GM23248 (cell line): ENCODE measurements at regions not wholly inside any gene's neighbourhood (a gene's known extent, or its start where the extent isn't known, plus 50 kb on each side); places are given as distances from the start of the nearest gene placed in this dataset.

Experiments
- DNase-seq: peaks from one replicate; pipeline ENCODE4 v3.0.0-alpha.2; 2015
- H2AFZ ChIP-seq: fragments of 200-600 bp; sonication (generic); 2 replicates; pipeline ENCODE4 v1.6.1; 2016; ENCODE audit warnings: antibody characterized with exemption
- H3F3A ChIP-seq: fragments of 200-600 bp; sonication (generic); 2 replicates; pipeline ENCODE4 v1.6.1; 2016; ENCODE audit warnings: mild to moderate bottlenecking, antibody characterized with exemption, mixed run types; ENCODE audit not compliant: insufficient read depth
- H3K27ac ChIP-seq: fragments of 200-600 bp; sonication (generic); 2 replicates; pipeline ENCODE4 v1.5.1; 2016; ENCODE audit warnings: mild to moderate bottlenecking
- H3K27me3 ChIP-seq: fragments of 200-600 bp; sonication (generic); replicated peaks from 2 replicates; pipeline ENCODE4 v1.6.1; 2016; ENCODE audit warnings: mild to moderate bottlenecking; ENCODE audit not compliant: insufficient read depth
- H3K36me3 ChIP-seq: fragments of 200-600 bp; sonication (generic); 2 replicates; pipeline ENCODE4 v1.6.1; 2016; ENCODE audit warnings: low read depth, mild to moderate bottlenecking
- H3K4me1 ChIP-seq: fragments of 200-600 bp; sonication (generic); 2 replicates; pipeline ENCODE4 v1.6.1; 2016; ENCODE audit warnings: mild to moderate bottlenecking; ENCODE audit not compliant: insufficient read depth
- H3K4me2 ChIP-seq: fragments of 200-600 bp; sonication (generic); one replicate; pipeline ENCODE4 v1.6.1; 2016; ENCODE audit warnings: mild to moderate bottlenecking; ENCODE audit not compliant: unreplicated experiment
- H3K4me3 ChIP-seq: fragments of 200-600 bp; sonication (generic); 2 replicates; pipeline ENCODE4 v1.5.1; 2016; ENCODE audit warnings: mild to moderate bottlenecking
- H3K79me2 ChIP-seq: fragments of 200-600 bp; sonication (generic); 2 replicates; pipeline ENCODE4 v1.6.1; 2016; ENCODE audit warnings: mild to moderate bottlenecking; ENCODE audit not compliant: insufficient read depth
- H3K9ac ChIP-seq: fragments of 200-600 bp; sonication (generic); 2 replicates; pipeline ENCODE4 v1.6.1; 2016; ENCODE audit warnings: mild to moderate bottlenecking
- H3K9me2 ChIP-seq: fragments of 200-600 bp; sonication (generic); 2 replicates; pipeline ENCODE4 v1.6.1; 2016; ENCODE audit warnings: mixed run types, mild to moderate bottlenecking, moderate library complexity; ENCODE audit not compliant: insufficient read depth
- H3K9me3 ChIP-seq: fragments of 200-600 bp; sonication (generic); one replicate; pipeline ENCODE4 v1.6.1; 2017; ENCODE audit warnings: low read depth
- H4K20me1 ChIP-seq: fragments of 200-600 bp; sonication (generic); 2 replicates; pipeline ENCODE4 v1.6.0; 2016; ENCODE audit not compliant: insufficient read depth
- EZH2 ChIP-seq: fragments of 200-600 bp; sonication (generic); IDR thresholded peaks from 2 replicates; pipeline ENCODE4 v1.6.1; 2018; ENCODE audit warnings: antibody characterized with exemption, mild to moderate bottlenecking; ENCODE audit not compliant: insufficient read depth, poor library complexity, severe bottlenecking
- EZH2phosphoT487 ChIP-seq: fragments of 200-600 bp; sonication (generic); IDR thresholded peaks from 2 replicates; pipeline ENCODE4 v1.6.1; 2018; ENCODE audit warnings: antibody characterized with exemption, moderate library complexity, mild to moderate bottlenecking, low read depth; ENCODE audit not compliant: insufficient read depth
- whole genome bisulfite sequencing, 2 experiments: methylation state at CpG; one replicate each; pipeline ENCODE4 v1.1.6; 2015 to 2017; ENCODE audit warnings: low lambda C conversion rate in 2 of 2, low coverage in 1 of 2; ENCODE audit errors: missing lambda C conversion rate in 2 of 2; 5-methylcytosine and 5-hydroxymethylcytosine counted together
- in situ Hi-C: fragments of 300-500 bp; cut with MboI; formaldehyde crosslinking; loops from 2 replicates; pipeline ENCODE4 v1.15.0; 2020

DNA sequence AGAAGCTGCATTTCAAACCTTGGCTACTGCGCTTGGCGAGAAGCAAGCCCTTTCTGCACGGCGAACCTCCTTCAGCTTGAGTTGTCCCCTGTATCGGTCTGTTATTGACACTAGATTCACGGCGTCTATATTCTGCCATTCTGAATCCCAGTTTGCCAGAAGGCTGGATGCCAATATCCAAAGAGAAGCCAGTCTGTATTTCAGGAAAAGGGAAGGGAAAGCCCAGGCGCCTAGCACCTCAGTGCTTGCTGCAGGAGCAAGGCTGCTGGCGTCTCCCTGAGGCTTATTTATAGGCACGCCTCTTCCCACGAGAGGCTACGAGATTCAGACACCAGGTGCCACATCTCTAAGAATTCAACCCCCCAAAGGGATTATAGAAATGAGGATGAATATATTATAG, 89.6 kb upstream of the CDH4 start:
- Histone ChIP-seq H3K9ac (no peak overlapping the region), H2AFZ (no peak overlapping the region), H3K4me2 (no peak overlapping the region), H3K79me2 (no peaks in the 10 kb centered on the region), H3K27me3 (peaks cover 15% of the 10 kb centered on the region), H3K36me3 (no peaks in the 10 kb centered on the region), H3K4me3 (no peak overlapping the region), H3K9me2 (no peaks in the 10 kb centered on the region), H3K27ac (no peak overlapping the region), H3F3A (no peaks in the 10 kb centered on the region), H3K4me1 (no peaks in the 10 kb centered on the region), H4K20me1 (no peaks in the 10 kb centered on the region), H3K9me3 (no peaks in the 10 kb centered on the region)
- no peak for TF ChIP-seq EZH2
- TF ChIP-seq EZH2phosphoT487: no peak
- no peak for DNase-seq
- 35 to 41% methylated on average over 12 of the region's 12 CpGs for WGBS, 2 experiments
- in situ Hi-C loops: no loop called here

DNA sequence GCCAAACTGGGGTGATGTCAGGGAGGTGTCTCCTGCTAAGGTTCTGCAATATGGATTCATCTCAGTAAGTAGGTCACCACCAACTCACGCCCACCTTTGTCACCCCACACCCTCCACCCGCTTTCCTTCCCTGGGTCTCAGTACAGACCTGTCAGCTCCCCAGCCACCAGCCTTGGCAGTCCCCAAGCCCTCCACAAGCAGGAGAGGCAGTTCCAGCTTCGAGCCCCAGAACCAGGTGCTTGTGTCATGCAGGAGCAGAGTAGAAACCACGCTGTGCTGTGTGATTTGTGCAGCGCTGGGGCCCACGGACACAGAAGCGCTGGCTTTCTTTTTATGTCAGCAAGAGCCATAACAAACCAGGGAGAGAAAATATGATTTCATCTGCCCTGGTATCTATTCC, 89.0 kb upstream of the CDH4 start:
- Histone ChIP-seq H3K4me3 (no peak overlapping the region), H3F3A (no peaks in the 10 kb centered on the region), H2AFZ (no peak overlapping the region), H3K9me3 (no peaks in the 10 kb centered on the region), H3K27me3 (peaks cover 15% of the 10 kb centered on the region), H3K9ac (no peak overlapping the region), H3K4me2 (no peak overlapping the region), H3K27ac (no peak overlapping the region), H4K20me1 (no peaks in the 10 kb centered on the region), H3K4me1 (no peaks in the 10 kb centered on the region), H3K9me2 (no peaks in the 10 kb centered on the region), H3K36me3 (no peaks in the 10 kb centered on the region), H3K79me2 (no peaks in the 10 kb centered on the region)
- in situ Hi-C loops: no loop called here
- TF ChIP-seq EZH2 (no peak), EZH2phosphoT487 (no peak)
- WGBS, 2 experiments: 31 to 38% methylated on average over 6 to 7 of the region's 7 CpGs
- no peak for DNase-seq

DNA sequence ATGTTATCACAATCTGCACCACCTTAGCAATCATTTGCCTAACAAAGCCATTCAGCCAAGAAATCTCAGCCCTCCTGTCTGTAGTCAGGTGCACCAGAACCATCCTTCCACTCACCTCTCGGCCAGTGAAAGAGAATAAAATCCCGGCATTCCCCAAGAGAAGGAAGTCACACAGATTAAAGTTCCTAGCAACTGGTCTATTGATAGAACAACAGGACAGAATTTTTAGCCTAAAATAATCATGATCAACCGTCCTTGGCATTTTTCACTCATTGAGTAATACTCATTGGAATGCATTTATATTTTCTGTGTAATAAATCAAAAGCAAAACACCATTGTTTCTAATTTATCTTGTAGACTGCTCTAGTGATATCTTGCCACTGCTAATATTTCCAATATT, 85.7 kb upstream of the CDH4 start:
- Histone ChIP-seq H3K27me3 (peaks cover 15% of the 10 kb centered on the region), H3K4me1 (no peaks in the 10 kb centered on the region), H3K36me3 (no peaks in the 10 kb centered on the region), H3F3A (no peaks in the 10 kb centered on the region), H3K9ac (no peak overlapping the region), H3K4me3 (no peak overlapping the region), H3K9me2 (no peaks in the 10 kb centered on the region), H3K27ac (no peak overlapping the region), H3K9me3 (no peaks in the 10 kb centered on the region), H3K79me2 (no peaks in the 10 kb centered on the region), H2AFZ (no peak overlapping the region), H3K4me2 (no peak overlapping the region), H4K20me1 (no peaks in the 10 kb centered on the region)
- in situ Hi-C loops: no loop called here
- 3% methylated on average over 3 of the region's 3 CpGs for WGBS, 2 experiments
- DNase-seq: peak; percentile 36
- no peak for TF ChIP-seq EZH2phosphoT487
- TF ChIP-seq EZH2: no peak

DNA sequence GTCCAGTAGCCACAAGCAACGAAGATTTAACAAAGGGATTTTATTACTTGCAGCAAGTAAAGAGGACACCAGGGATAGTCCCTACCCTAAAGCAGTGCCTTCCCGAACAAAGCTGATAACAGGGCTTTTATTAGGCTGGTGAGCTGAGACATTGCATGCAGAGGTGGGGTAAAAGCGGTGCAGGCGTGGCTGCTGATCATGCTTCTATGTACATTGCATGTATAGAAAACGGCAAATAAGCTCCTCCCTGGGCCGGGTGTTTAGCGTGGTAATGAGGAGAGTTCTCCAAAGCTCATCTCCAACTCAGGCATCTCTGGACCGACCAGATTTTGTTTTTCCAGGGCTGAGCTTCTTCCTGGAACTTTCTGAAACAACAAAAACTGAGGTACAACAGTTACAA, 83.5 kb upstream of the CDH4 start:
- H3K79me2 ChIP-seq: no peaks in the 10 kb centered on the region
- 46 to 48% methylated on average over 8 of the region's 8 CpGs for WGBS, 2 experiments
- no peaks in the 10 kb centered on the region for H3K9me3 ChIP-seq
- no peaks in the 10 kb centered on the region for H3K36me3 ChIP-seq
- no peak overlapping the region for H3K9ac ChIP-seq
- H3K27ac ChIP-seq: no peak overlapping the region
- H3K9me2 ChIP-seq: no peaks in the 10 kb centered on the region
- peaks cover 6% of the 10 kb centered on the region for H3K27me3 ChIP-seq
- no peak overlapping the region for H3K4me2 ChIP-seq
- H3K4me3 ChIP-seq: no peak overlapping the region
- no peak overlapping the region for H2AFZ ChIP-seq
- TF ChIP-seq EZH2 (no peak), EZH2phosphoT487 (no peak)
- in situ Hi-C loops: no loop called here
- H4K20me1 ChIP-seq: no peaks in the 10 kb centered on the region
- H3F3A ChIP-seq: no peaks in the 10 kb centered on the region
- 0 out of 2 replicates have a peak, but pooled peaks cover under 1% of the 10 kb centered on the region for H3K4me1 ChIP-seq
- no peak for DNase-seq

DNA sequence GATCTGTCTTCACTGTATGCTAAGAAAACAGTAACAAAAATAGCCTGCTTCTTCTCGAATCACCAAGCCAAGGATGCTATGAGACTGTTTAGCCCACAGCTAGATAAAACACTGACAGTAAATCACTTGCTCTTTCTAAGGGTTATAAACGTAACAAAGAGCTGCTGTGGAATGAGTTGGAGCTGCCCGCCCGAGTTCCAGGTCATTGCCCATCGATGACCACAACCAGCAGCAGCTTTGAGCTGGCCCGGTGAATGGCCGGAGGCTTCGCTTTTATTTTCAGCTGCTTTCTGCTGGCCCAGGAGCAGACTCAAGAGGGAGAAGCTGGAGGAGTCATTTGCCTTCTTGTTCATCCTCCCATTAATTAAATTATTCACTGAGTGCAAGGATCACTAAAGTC, 82.2 kb upstream of the CDH4 start:
- H3K27me3 ChIP-seq: no peaks in the 10 kb centered on the region
- TF ChIP-seq EZH2 (no peak), EZH2phosphoT487 (no peak)
- H3K4me3 ChIP-seq: no peak overlapping the region
- no peaks in the 10 kb centered on the region for H3K9me2 ChIP-seq
- H3K4me1 ChIP-seq: peaks cover 9% of the 10 kb centered on the region; the same call in 1 of the 2 replicates
- no peaks in the 10 kb centered on the region for H3K9me3 ChIP-seq
- H3F3A ChIP-seq: no peaks in the 10 kb centered on the region
- H3K36me3 ChIP-seq: no peaks in the 10 kb centered on the region
- no peaks in the 10 kb centered on the region for H4K20me1 ChIP-seq
- no peak overlapping the region for H3K27ac ChIP-seq
- in situ Hi-C loops: no loop called here
- WGBS, 2 experiments: 35 to 37% methylated on average over 8 of the region's 8 CpGs
- H3K4me2 ChIP-seq: no peak overlapping the region
- DNase-seq: no peak
- no peak overlapping the region for H3K9ac ChIP-seq
- H3K79me2 ChIP-seq: no peaks in the 10 kb centered on the region
- H2AFZ ChIP-seq: no peak overlapping the region
